Fibroblast of lung (primary cell): ENCODE measurements at regions not wholly inside any gene's neighbourhood (a gene's known extent, or its start where the extent isn't known, plus 50 kb on each side); places are given as distances from the start of the nearest gene placed in this dataset.

Experiments
- DNase-seq, 2 donors: peaks; one replicate each; pipeline versions ENCODE4 v3.0.0 to v3.0.0-alpha.2; 2010; ENCODE audit warnings: low read depth in 2 of 2
- H2AFZ ChIP-seq: 2 replicates; pipeline ENCODE4 v1.5.1; 2012; ENCODE audit warnings: low read length, control low read depth, inconsistent platforms
- H3K27ac ChIP-seq: 2 replicates; pipeline ENCODE4 v1.5.1; 2011; ENCODE audit warnings: low read length, control low read depth; ENCODE audit not compliant: insufficient read depth
- H3K27me3 ChIP-seq: 2 replicates; pipeline ENCODE4 v1.5.1; 2011; ENCODE audit warnings: mild to moderate bottlenecking, low read length; ENCODE audit not compliant: control insufficient read depth, insufficient read depth
- H3K36me3 ChIP-seq: 2 replicates; pipeline ENCODE4 v1.5.1; 2011; ENCODE audit warnings: low read length; ENCODE audit not compliant: control insufficient read depth, insufficient read depth
- H3K4me1 ChIP-seq: 2 replicates; pipeline ENCODE4 v1.5.1; 2011; ENCODE audit warnings: low read length; ENCODE audit not compliant: control insufficient read depth, insufficient read depth; ENCODE audit errors: extremely low read depth
- H3K4me2 ChIP-seq: 2 replicates; pipeline ENCODE4 v1.5.1; 2011; ENCODE audit warnings: low read length, control low read depth; ENCODE audit not compliant: insufficient read depth; ENCODE audit errors: extremely low read depth
- H3K4me3 ChIP-seq, 4 experiments: fragments of 200-600 bp in 1 of 4; sonication (generic) in 1 of 4; replicated peaks in 1 of 4; 2 replicates each; pipeline ENCODE4 v1.5.1; 2011 to 2016; ENCODE audit warnings: low read length in 4 of 4, low read depth in 3 of 4, mild to moderate bottlenecking in 3 of 4, control low read depth in 2 of 4, inconsistent platforms in 1 of 4, mixed read lengths in 1 of 4; ENCODE audit not compliant: insufficient read depth in 1 of 4; ENCODE audit errors: control extremely low read depth in 1 of 4
- H3K79me2 ChIP-seq: 2 replicates; pipeline ENCODE4 v1.5.1; 2012; ENCODE audit warnings: mild to moderate bottlenecking, low read length, inconsistent platforms; ENCODE audit not compliant: control insufficient read depth, insufficient read depth
- H3K9ac ChIP-seq: 2 replicates; pipeline ENCODE4 v1.5.1; 2011; ENCODE audit warnings: mild to moderate bottlenecking, low read length, control low read depth; ENCODE audit not compliant: insufficient read depth
- H3K9me3 ChIP-seq: 2 replicates; pipeline ENCODE4 v1.5.1; 2012; ENCODE audit warnings: low read depth, low read length; ENCODE audit not compliant: control insufficient read depth, insufficient read depth
- H4K20me1 ChIP-seq: 2 replicates; pipeline ENCODE4 v1.5.1; 2011; ENCODE audit warnings: low read length; ENCODE audit not compliant: control insufficient read depth, insufficient read depth; ENCODE audit errors: extremely low read depth
- CTCF ChIP-seq, 2 donors: IDR thresholded peaks in 1 of 2; conservative IDR thresholded peaks in 1 of 2; 1 replicate in 1 of 2; 2 replicates in 1 of 2; pipeline ENCODE4 v1.5.1; 2011 to 2012; ENCODE audit warnings: low read length in 2 of 2, control low read depth in 1 of 2, inconsistent platforms in 1 of 2, low read depth in 1 of 2, mild to moderate bottlenecking in 1 of 2
- EZH2 ChIP-seq: IDR thresholded peaks from 2 replicates; pipeline ENCODE4 v1.5.1; 2012; ENCODE audit warnings: low read length, control low read depth, mild to moderate bottlenecking; ENCODE audit errors: missing control alignments

- Histone ChIP-seq H3K36me3 (no peaks in the 10 kb centered on the region), H3K4me2 (no peak overlapping the region), H3K4me3 (no peak overlapping the region), H3K27me3 (no peaks in the 10 kb centered on the region), H3K9ac (no peak overlapping the region), H3K4me1 (peaks cover 2% of the 10 kb centered on the region), H2AFZ (no peak overlapping the region), H3K9me3 (no peaks in the 10 kb centered on the region), H3K79me2 (no peaks in the 10 kb centered on the region), H3K27ac (no peak overlapping the region), H4K20me1 (no peaks in the 10 kb centered on the region)
- TF ChIP-seq CTCF (conservative IDR thresholded peaks at IDR 0.05 in 1 of 2, IDR thresholded peaks at IDR 0.05 in 1 of 2; ENCODE audit: low read depth in 1 of 2, low read length in 2 of 2) (no peak), EZH2 (no peak)
- no peak for DNase-seq
These were observed 263.2 kb downstream of the DLL1 start for GRCh38 chr6:170027647-170028043.

GRCh38 chr6:170026751-170027646 is 263.9 kb downstream of the DLL1 start:
- no peak overlapping the region for H3K9ac ChIP-seq
- H4K20me1 ChIP-seq = no peaks in the 10 kb centered on the region
- H3K4me3 ChIP-seq = no peak overlapping the region
- no peaks in the 10 kb centered on the region for H3K79me2 ChIP-seq
- no peaks in the 10 kb centered on the region for H3K9me3 ChIP-seq
- DNase-seq = peak in 1 of 2 donors; percentile 57
- H3K4me2 ChIP-seq = no peak overlapping the region
- peaks cover 2% of the 10 kb centered on the region for H3K4me1 ChIP-seq
- H3K27ac ChIP-seq = no peak overlapping the region
- TF ChIP-seq EZH2 (no peak), CTCF (conservative IDR thresholded peaks at IDR 0.05 in 1 of 2, IDR thresholded peaks at IDR 0.05 in 1 of 2; ENCODE audit: low read depth in 1 of 2, low read length in 2 of 2) (no peak)
- no peaks in the 10 kb centered on the region for H3K27me3 ChIP-seq
- no peak overlapping the region for H2AFZ ChIP-seq
- H3K36me3 ChIP-seq = no peaks in the 10 kb centered on the region

- TF ChIP-seq EZH2 (no peak), CTCF (conservative IDR thresholded peaks at IDR 0.05 in 1 of 2, IDR thresholded peaks at IDR 0.05 in 1 of 2; ENCODE audit: low read depth in 1 of 2, low read length in 2 of 2) (no peak)
These were observed 264.7 kb downstream of the DLL1 start for GRCh38 chr6:170025935-170026750.

More at GRCh38 chr6:170025935-170026750, 264.7 kb downstream of the DLL1 start:
- no peaks in the 10 kb centered on the region for H3K36me3 ChIP-seq
- peaks cover 2% of the 10 kb centered on the region for H3K4me1 ChIP-seq
- H4K20me1 ChIP-seq = no peaks in the 10 kb centered on the region
- no peak overlapping the region for H3K9ac ChIP-seq
- no peak overlapping the region for H3K27ac ChIP-seq
- no peaks in the 10 kb centered on the region for H3K27me3 ChIP-seq
- no peak overlapping the region for H2AFZ ChIP-seq
- DNase-seq = no peak
- H3K4me2 ChIP-seq = no peak overlapping the region
- no peak overlapping the region for H3K4me3 ChIP-seq
- H3K9me3 ChIP-seq = no peaks in the 10 kb centered on the region
- no peaks in the 10 kb centered on the region for H3K79me2 ChIP-seq
